ENCODE measurements at regions not wholly inside any gene's neighbourhood (a gene's known extent, or its start where the extent isn't known, plus 50 kb on each side); places are given as distances from the start of the nearest gene placed in this dataset.

- no peak for DNase-seq
Observed at GRCh38 chr4:144465546-144465945, 180.4 kb upstream of the HHIP start.

- no peak for DNase-seq
Observed at GRCh38 chr4:144480068-144480467, 165.9 kb upstream of the HHIP start.

DNA sequence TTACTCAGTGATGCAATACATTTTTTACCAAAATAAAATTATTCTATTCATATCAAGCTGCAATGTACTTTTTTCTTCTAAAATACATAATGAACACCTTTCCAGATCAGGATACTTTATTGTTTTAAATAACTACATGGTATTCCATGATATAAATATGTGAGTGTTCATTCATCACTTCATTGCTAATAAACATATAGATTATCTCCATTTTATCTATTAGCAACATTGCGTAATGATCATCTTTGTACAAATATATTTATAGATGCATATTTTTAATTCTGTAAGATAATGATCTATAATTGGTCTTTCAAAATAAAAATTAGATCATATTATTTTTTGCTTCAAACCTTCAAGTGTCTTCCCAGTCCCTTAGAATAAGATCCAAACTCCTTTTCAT lies 156.1 kb upstream of the HHIP start:
- no peak for DNase-seq

- no peak for DNase-seq
Observed at GRCh38 chr4:144494280-144494679, 151.7 kb upstream of the HHIP start.

DNA sequence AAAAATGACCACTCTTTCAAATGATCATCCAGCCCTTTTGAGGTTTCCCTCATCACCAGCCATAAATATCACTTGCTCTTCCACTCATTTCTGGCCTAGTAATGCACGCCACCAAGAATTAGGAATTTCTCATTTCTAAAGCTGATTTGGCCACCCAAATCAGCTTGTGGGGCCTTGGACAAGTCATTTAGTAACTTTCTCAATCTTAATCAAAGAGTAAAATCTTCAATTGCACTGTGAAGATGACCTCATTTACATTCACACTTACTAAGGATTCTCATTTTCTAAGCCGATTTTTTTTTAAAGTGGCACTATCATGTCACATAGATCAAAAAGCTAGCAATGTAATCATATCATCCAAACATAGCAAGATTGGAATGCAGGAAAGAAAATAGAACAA lies 150.0 kb upstream of the HHIP start:
- DNase-seq, result no peak

- no peak for DNase-seq
Observed at GRCh38 chr4:144499777-144500176, 146.2 kb upstream of the HHIP start.

DNA sequence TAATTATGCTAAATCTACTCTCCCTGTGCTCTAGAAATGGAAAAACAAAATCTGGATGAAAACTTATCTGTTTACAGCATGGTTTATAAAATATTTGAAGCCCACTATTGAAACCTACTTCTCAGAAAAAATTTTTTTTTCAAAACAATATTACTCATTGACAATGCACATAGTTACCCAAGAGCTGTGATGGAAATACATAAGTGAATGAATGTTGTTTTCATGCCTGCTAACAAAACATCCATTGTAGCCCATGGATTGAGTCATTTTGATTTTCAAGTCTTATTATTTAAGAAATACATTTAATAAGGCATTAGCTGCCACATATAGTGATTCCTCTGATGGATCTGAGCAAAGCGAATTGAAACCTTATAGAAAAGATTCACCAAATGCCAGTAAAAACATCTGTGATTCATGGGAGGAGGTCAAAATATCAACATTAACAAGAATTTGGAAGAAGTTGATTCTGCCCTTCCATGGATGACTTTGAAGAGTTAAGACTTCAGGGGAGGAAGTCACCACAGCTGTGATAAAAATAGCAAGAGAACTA lies 144.7 kb upstream of the HHIP start:
- DNase-seq, result no peak

- DNase-seq, result no peak
Observed at GRCh38 chr4:144504883-144505282, 141.1 kb upstream of the HHIP start.

DNA sequence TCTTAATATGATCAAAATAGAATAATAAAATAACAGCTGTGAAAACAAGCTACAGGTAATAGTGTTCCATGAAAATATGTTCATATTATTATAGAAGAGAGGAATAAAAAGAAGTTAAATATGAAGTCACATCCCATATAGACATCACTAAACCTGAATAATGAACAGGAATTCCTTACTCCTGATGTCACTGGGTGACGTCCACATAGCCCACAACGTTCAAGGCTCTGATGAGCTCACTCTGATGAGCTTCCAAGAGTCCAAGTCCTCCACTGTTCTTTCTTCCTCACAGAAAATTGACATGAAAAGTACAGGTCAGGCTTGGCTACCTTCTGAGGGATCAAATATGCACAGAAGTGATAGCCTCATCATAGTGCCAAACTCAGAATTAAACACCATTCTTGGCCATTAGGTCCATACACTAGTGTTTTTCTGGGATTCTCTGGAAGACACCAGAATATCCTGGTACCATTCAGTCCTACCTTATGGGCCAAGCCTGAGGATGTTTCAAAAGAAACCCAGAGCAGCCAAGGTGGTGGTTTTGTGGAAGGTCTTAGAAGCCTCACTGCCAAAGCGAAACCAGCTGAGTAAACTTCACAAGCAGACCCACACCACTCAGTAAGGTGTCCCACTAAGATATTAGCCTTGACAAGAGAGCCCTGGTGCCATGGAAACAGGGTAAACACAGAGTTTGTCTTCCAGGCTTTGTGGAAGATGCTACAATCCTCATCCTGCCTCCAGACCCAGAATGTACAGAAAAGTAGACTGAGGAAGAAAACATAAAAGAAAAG lies 138.4 kb upstream of the HHIP start:
- DNase-seq, result no peak

DNA sequence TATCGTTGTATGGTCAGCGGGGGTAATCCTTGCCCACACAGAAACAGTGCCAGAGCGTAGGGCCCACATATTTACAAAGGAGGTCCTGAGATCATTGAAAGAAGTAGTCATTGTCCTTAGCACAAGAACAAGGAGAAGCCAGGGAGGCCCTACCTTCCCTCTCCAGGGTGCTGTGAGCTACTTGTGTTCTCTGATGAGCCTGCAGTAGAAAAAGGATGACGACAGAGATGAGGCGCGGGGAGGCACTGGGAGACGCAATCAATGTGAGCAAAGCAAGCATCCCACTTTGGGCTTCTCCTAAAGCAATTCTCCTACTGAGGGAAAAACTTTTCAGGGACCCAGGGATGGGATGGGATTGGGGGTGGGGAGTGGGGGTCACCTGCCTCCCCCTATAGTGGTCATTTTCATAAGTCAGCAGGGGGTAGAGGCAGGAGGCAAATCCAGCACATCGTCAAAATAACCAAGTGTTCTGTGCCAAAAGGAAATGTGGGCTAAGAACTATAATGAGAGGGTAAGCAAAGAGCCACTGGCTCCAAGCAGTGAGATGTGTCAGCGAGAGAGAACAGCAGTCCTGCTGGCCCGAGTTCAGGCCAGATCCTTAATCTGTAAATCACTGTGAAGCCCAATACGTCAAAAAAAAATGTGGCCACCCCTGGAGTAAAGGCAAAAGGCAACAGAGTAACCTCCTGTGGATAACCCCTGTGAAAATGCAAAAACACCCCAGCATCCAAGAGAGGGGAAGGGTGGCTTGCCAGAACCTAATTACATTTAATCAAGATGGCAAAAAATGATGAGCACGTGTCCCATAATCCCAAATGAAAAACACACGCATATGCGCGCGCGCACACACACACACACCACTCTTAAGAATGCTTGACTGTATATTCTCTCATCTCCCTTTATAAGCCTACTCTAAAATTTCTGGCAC lies 136.6 kb upstream of the HHIP start:
- DNase-seq, result peak; percentile 8

- no peak for DNase-seq
Observed at GRCh38 chr4:144514736-144515135, 131.2 kb upstream of the HHIP start.

GRCh38 chr4:144518181-144518895 lies 127.6 kb upstream of the HHIP start:
- DNase-seq, result peak; percentile 16

DNA sequence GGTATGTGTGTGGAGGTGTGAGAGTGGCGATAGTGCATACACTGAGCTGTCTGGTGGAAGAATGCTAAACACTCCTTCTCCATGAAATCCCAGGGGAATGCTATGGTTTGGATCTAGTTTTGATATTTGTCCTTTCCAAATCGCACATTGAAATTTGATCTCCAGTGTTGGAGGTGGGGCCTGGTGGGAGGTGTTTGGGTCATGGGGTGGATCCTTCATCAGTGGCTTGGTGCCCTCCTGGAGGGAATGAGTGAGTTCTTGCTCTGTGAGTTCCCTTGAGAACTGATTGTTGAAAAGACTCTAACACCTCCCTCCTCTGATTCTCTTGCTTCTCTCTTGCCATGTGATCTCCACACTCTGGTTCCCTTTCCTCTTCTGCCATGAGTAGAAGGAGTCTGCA lies 114.1 kb upstream of the HHIP start:
- no peak for DNase-seq

GRCh38 chr4:144547678-144548298 lies 98.2 kb upstream of the HHIP start:
- no peak for DNase-seq

GRCh38 chr4:144556636-144557035 lies 89.3 kb upstream of the HHIP start:
- DNase-seq, result no peak

DNA sequence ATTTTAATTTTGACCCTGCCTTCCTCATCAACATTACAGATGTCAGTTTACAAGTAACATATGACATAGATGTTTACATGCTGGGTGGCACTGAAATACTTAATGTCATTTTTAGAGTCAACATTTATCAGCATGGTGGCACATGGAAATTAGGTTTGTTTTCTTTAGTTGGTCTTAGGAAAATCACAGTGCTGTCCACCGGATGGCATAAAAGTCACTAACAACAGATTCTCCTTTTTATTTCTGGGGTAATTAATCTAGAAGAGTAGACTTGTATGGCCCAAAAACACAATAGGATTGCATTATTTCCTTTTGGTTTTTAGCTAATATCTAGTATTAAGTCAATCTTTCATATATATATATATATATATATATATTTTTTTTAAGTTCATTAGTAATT lies 88.6 kb upstream of the HHIP start:
- no peak for DNase-seq

DNA sequence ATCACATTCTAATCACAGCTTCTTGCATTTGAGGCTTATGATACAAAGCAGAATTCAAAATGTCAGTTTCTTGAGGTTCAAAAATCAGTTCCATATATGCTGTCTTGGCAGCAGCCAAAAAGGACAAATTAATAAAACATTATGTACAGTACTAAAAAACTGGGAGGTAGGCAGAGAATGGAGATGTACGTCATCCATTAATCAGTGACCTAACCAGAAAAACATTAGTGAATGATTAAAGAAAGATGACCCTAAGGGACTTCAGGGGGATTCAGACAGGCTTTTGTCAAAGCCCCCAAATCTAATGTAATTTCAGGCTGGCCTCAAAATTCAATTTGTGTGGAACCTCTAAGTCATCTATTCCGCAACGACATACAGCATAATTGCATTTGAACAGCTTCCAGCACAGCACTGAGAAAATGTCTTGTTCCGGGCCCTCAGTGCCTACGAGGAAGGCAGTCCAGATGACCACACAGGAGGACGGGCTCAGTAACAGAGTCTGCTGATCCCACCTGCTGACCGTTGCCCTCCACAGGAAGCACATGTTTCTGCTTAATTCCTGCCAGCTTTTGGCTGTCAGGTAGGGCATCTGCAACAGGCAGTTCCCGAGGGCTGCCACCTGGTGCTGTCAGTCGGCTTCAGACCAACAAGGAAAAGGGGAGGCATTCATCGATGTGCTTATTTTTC lies 83.8 kb upstream of the HHIP start:
- peak; percentile 38 for DNase-seq

DNA sequence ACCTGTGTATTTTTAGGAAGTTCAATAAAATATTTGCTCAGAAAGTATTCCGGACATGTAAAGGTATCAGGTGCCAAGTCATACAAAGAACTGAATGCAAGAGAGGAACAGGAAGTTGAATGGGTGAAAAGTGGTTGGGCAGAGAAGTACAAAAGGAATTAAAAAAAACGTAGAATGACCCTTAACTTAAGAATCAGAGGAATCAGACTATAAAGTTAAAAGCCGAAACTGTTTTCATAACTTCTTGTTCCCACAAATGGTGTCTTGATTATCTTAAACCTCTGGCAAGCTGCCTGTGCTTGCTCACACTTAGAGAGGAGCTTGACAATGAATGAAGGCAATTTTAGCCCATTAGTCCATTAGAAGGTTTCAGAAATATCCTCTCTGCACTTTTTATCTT lies 81.6 kb upstream of the HHIP start:
- no peak for DNase-seq

GRCh38 chr4:144565527-144566195 lies 80.3 kb upstream of the HHIP start:
- DNase-seq, result no peak

GRCh38 chr4:144572660-144573059 lies 73.3 kb upstream of the HHIP start:
- DNase-seq, result no peak

GRCh38 chr4:144574000-144574399 lies 72.0 kb upstream of the HHIP start:
- DNase-seq, result no peak
